CD4-positive, alpha-beta T cell (primary cell): ENCODE measurements at regions not wholly inside any gene's neighbourhood (a gene's known extent, or its start where the extent isn't known, plus 50 kb on each side); places are given as distances from the start of the nearest gene placed in this dataset.

Experiments
- ATAC-seq: fragments of 200-7000 bp; cut with Tn5 transposase; one replicate; pipeline ENCODE4 v1.10.0; 2022; ENCODE audit warnings: mild to moderate bottlenecking; ENCODE audit not compliant: poor library complexity
- CTCF ChIA-PET: fragments of 350-600 bp; sonication (Branson Sonifier 250); formaldehyde crosslinking; loops from one replicate; lab custom pipeline; 2021; ENCODE audit warnings: antibody characterized with exemption, inconsistent platforms; lab: Charles Lee
- POLR2A ChIA-PET: fragments of 350-600 bp; sonication (Branson Sonifier 250); formaldehyde crosslinking; loops from one replicate; lab custom pipeline; 2021; ENCODE audit warnings: antibody characterized with exemption, inconsistent platforms; lab: Charles Lee
- DNase-seq, 14 experiments: peaks; one replicate each; pipeline ENCODE4 v3.0.0-alpha.2; 2013 to 2020; ENCODE audit warnings: mixed read lengths in 2 of 14
- H3K27ac ChIP-seq, 2 donors: one replicate each; pipeline versions ENCODE4 v1.5.1 to v1.7.0; 2013; ENCODE audit warnings: low read length in 2 of 2, low read depth in 1 of 2, mild to moderate bottlenecking in 1 of 2
- H3K27me3 ChIP-seq, 2 experiments: 1 replicate in 1 of 2; 2 replicates in 1 of 2; pipeline versions ENCODE4 v1.6.1 to v1.7.0; 2013; ENCODE audit warnings: low read length in 2 of 2, control low read depth in 1 of 2, mild to moderate bottlenecking in 1 of 2, moderate library complexity in 1 of 2; ENCODE audit not compliant: insufficient read depth in 2 of 2, control insufficient read depth in 1 of 2
- H3K36me3 ChIP-seq: one replicate; pipeline ENCODE4 v1.6.1; 2013; ENCODE audit warnings: low read length, control low read depth; ENCODE audit not compliant: insufficient read depth
- H3K4me1 ChIP-seq: one replicate; pipeline ENCODE4 v1.6.1; 2013; ENCODE audit warnings: low read length, control low read depth; ENCODE audit not compliant: insufficient read depth
- H3K4me3 ChIP-seq: one replicate; pipeline ENCODE4 v1.5.1; 2013; ENCODE audit warnings: mild to moderate bottlenecking, low read length, moderate library complexity
- H3K9me3 ChIP-seq, 2 experiments: 1 replicate in 1 of 2; 2 replicates in 1 of 2; pipeline versions ENCODE4 v1.6.1 to v1.7.0; 2013; ENCODE audit warnings: low read length in 2 of 2, mild to moderate bottlenecking in 2 of 2, control low read depth in 1 of 2, moderate library complexity in 1 of 2; ENCODE audit not compliant: control insufficient read depth in 1 of 2, insufficient read depth in 1 of 2
- H3K27ac Mint-ChIP-seq: one replicate; pipeline ENCODE4 v1.8.0; 2020; ENCODE audit warnings: mixed read lengths
- H3K27me3 Mint-ChIP-seq: one replicate; pipeline ENCODE4 v1.8.0; 2021; ENCODE audit warnings: mixed read lengths
- H3K36me3 Mint-ChIP-seq: one replicate; pipeline ENCODE4 v1.8.0; 2021; ENCODE audit warnings: low read depth, mixed read lengths
- H3K4me1 Mint-ChIP-seq: one replicate; pipeline ENCODE4 v1.8.0; 2021; ENCODE audit warnings: low read depth, mixed read lengths
- H3K4me3 Mint-ChIP-seq: one replicate; pipeline ENCODE4 v1.8.0; 2020; ENCODE audit warnings: mild to moderate bottlenecking, mixed read lengths
- H3K9me3 Mint-ChIP-seq: one replicate; pipeline ENCODE4 v1.8.0; 2020; ENCODE audit warnings: mixed read lengths
- CTCF ChIP-seq: fragments of 200-600 bp; IDR thresholded peaks from one replicate; pipeline ENCODE4 v1.8.0; 2022; ENCODE audit warnings: antibody characterized with exemption, mild to moderate bottlenecking
- intact Hi-C, 2 experiments: fragments of 100-400 bp; cut with DNase I in 1 of 2; cut with micrococcal nuclease in 1 of 2; formaldehyde crosslinking; loops; one replicate each; pipeline versions ENCODE4 v1.15.1 to v1.9.0; 2023 to 2025; cut with DNase I, micrococcal nuclease

DNA sequence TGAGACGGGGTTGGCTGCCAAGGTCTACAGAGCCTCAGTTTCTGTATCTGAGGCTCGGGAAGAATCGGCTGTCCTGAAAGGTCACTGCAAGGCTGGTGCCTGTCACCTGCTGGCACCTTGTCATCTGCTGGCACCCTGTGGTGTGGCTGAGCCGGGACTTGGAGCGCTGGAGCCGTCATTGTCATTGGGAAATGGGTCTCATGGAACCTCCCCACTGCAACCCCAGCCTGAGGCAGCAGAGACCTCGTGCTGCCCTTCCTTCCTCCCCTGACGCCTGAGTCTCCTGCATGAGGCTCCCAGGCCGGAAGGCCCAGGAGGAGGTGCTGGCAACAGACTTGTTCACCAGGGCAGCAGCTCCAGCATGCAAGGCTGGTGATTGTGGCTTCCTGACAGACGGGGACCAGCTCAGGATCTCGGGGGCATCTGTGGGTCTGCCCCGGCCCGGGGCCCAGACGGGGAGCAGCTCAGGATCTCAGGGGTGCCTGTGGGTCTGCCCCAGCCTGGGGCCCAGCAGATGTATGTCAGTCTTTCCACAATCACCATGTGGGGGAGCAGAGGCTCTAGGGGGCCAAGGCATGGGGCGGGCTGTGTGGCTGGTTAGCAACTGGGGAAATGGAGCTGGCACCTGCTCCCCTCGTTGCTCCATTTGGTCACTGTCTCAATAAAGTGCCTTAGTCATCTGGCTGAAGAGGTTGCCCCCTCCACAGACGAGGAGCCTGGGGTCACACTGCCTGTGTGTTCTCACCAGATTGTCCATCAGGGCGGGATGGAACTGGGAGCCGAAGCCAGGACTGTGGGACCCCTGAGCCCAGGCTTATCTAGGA lies 668.7 kb downstream of the BRD1 start:
- Histone ChIP-seq H3K36me3 (no peaks in the 10 kb centered on the region), H3K27ac (no peak overlapping the region), H3K4me3 (no peak overlapping the region), H3K4me1 (no peaks in the 10 kb centered on the region), H3K9me3 (peaks cover 0 to 15% of the 10 kb centered on the region in 2 experiments), H3K27me3 (peaks cover 0 to 2% of the 10 kb centered on the region in 2 experiments)
- Mint-ChIP-seq H3K9me3 (no peaks in the 10 kb centered on the region), H3K27me3 (peaks cover 4% of the 10 kb centered on the region), H3K27ac (no peak overlapping the region), H3K4me1 (no peaks in the 10 kb centered on the region), H3K36me3 (no peaks in the 10 kb centered on the region), H3K4me3 (no peak overlapping the region)
- DNase-seq: no peak
- ATAC-seq: no peak
- no peak for TF ChIP-seq CTCF
- intact Hi-C loops: no loop called here
- ChIA-PET POLR2A (no interaction called here), CTCF (no interaction called here)

DNA sequence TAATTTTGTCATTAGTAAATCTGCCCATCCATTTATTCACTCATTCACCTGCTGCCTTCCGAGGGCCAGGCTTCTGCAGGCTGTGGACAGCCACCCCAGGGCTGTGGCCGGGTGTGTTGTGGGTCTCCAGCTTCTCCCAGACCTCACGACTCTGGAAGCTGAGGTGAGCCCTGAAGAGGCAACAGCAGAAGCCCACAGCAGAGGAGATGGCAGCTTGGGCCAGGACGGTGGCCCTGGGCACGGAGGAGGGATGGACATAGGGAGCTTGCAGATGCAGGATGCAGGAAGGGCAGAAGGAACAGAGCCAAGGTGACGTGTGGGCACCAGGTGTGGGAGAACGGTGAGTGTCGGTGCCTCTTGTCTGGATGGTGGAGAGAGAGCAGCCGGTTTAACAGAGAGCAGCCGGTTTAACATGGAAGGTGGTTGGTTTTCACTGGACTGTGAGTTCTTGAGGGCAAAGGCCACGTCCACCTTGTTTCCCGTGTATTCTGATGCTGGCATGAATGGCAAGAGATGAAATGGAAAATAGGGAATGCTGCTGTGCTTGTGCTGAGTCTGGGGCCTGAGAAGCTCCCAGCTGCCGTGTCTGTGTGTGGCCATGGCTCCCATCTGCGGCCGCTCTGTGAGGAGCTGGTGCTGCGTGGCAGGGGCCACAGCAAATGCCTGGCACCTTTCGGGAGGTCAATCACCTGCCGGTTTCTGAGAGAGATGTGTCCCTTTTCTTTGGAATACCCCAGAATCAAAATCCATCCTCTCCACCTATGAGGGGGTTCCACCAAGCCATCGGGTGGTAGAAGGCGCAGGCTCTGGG lies 669.9 kb downstream of the BRD1 start:
- no peak overlapping the region for H3K4me3 ChIP-seq
- H3K27me3 Mint-ChIP-seq: peaks cover 4% of the 10 kb centered on the region
- H3K4me1 Mint-ChIP-seq: no peaks in the 10 kb centered on the region
- ATAC-seq: no peak
- intact Hi-C loops: no loop called here
- no peaks in the 10 kb centered on the region for H3K4me1 ChIP-seq
- peaks cover 0 to 2% of the 10 kb centered on the region in 2 experiments for H3K27me3 ChIP-seq
- no peak for TF ChIP-seq CTCF
- ChIA-PET POLR2A (no interaction called here), CTCF (no interaction called here)
- no peaks in the 10 kb centered on the region for H3K36me3 ChIP-seq
- peaks cover 0 to 17% of the 10 kb centered on the region in 2 experiments for H3K9me3 ChIP-seq
- no peak for DNase-seq
- no peaks in the 10 kb centered on the region for H3K36me3 Mint-ChIP-seq
- no peak overlapping the region for H3K4me3 Mint-ChIP-seq
- no peaks in the 10 kb centered on the region for H3K9me3 Mint-ChIP-seq
- H3K27ac ChIP-seq: no peak overlapping the region
- H3K27ac Mint-ChIP-seq: no peak overlapping the region

GRCh38 chr22:49156662-49157285 lies 670.9 kb downstream of the BRD1 start:
- H3K27ac ChIP-seq: no peak overlapping the region
- no peak for DNase-seq
- no peaks in the 10 kb centered on the region for H3K27me3 Mint-ChIP-seq
- H3K4me1 ChIP-seq: no peaks in the 10 kb centered on the region
- intact Hi-C loops: no loop called here
- H3K4me3 Mint-ChIP-seq: no peak overlapping the region
- H3K4me3 ChIP-seq: no peak overlapping the region
- CTCF ChIA-PET: no interaction called here
- H3K36me3 ChIP-seq: no peaks in the 10 kb centered on the region
- H3K4me1 Mint-ChIP-seq: no peaks in the 10 kb centered on the region
- peaks cover 0 to 1% of the 10 kb centered on the region in 2 experiments for H3K27me3 ChIP-seq
- ATAC-seq: no peak
- TF ChIP-seq CTCF: no peak
- H3K36me3 Mint-ChIP-seq: no peaks in the 10 kb centered on the region
- no peak overlapping the region for H3K27ac Mint-ChIP-seq
- H3K9me3 Mint-ChIP-seq: no peaks in the 10 kb centered on the region
- H3K9me3 ChIP-seq: peaks cover 0 to 12% of the 10 kb centered on the region in 2 experiments
- POLR2A ChIA-PET: no interaction called here
